NCI-H460 (cell line): ENCODE measurements at regions not wholly inside any gene's neighbourhood (a gene's known extent, or its start where the extent isn't known, plus 50 kb on each side); places are given as distances from the start of the nearest gene placed in this dataset.

Source experiments
- DNase-seq: peaks from one replicate; pipeline ENCODE4 v3.0.0-alpha.2; 2016; ENCODE audit warnings: low read depth; ENCODE audit errors: extremely low read depth

DNA sequence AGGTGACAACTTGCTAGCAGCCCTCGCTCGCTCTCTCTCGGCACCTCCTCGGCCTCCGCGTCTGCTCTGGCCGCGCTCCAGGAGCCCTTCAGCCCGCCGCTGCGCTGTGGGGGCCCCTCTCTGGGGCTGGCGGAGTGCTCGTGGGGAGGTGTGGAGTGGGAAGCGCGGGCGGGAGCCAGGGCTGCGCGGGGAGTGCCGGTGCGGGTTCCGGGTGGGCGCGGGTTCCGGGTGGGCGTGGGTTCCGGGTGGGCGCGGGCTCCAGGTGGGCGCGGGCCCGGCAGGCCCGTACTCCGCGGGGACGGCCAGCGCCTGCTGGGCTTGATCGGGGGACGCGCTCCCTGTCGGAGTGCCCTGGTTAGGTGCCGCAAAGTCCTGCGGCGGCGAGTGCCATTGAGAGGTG is 384.3 kb downstream of the GPM6A start:
- DNase-seq, result no peak

DNA sequence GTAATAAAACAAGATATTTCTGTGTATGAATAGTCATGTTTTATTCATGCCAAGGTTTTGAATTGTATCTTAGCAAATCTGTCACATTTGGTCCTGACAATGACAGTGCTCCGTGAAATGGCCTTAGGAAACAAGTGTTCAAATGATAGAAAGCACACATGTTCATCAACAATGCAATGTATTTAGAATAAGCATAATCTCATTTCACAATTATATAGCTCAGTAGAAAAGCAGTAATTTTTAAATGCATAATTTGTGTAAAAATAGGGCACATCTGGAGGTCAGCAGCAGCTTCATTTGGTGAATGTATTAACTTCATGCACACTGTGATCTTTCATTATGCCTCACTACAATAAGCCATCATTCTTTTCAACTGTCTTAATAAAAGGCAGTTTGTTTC is 380.4 kb downstream of the GPM6A start:
- no peak for DNase-seq

DNA sequence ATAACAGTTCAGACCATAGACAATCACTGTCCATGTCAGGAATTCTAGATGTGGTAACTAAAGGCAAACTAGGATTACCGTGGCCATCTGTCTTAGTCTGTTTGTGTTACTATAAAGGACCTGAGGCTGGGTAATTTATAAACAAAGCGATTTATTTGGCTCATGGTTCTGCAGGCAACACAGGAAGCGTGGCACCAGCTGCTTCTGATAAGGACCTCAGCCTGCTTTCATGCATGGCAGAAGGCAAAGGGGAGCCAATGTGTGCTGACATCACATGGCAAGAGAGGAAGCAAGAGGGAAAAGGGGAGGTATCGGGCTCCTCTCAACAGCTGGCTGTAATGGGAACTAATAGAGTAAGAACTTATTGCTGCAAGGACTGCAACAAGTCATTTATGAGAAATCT is 376.7 kb downstream of the GPM6A start:
- no peak for DNase-seq

DNA sequence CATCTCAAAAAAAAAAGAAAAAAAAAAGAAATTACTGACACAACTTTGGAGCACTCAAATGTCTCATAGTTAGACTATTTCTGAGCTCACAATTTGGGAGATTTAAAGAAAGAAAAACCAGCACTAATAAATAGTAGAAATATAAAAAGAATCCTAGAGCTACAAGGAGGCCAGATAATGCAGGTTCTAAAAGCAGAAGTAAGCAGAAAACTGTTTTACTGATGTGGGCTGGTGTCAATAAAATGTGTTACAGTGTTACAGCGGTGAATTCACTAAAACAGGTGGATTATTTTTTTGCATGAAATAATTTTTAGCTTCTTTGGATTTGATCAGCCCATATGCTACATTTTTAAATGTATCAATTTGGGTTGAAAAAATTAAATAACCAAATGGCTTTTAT is 375.9 kb downstream of the GPM6A start:
- DNase-seq, result no peak

DNA sequence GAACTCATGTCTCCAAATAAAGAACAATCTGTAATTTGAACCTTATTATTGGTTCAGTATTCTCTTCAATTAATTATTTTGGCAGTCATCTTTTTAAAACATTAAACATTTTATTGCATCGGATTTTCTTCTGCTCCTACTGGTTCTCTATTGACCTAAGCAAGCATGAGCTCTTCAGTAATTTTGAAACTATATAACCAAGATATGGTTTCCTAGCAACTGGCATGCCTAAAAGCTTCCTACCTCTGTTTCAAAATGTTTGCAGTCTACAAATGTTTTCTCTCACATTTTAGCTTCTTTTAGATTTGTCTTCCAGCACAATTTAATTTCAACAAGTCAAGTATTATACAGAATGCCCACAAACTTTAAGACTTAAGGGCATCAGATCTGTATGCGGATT is 371.3 kb downstream of the GPM6A start:
- no peak for DNase-seq

DNA sequence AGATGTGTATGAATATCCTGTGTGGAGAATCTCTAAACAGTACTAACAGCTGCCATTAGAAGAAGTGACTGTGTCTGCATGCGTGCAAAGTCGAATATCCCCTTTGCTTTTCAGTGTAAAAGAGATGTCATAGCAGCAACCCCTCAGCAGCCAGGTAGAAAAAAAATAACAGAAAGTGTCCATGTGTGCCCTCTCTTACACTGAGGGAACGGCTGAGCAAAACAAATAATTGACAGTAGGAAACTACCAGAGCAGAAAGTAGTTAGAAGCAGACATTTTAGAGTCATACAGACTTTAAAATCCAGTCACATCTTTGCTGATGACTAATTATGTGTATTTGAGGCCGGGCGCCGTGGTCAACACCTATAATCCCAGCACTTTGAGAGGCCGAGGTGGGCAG is 370.8 kb downstream of the GPM6A start:
- no peak for DNase-seq

DNA sequence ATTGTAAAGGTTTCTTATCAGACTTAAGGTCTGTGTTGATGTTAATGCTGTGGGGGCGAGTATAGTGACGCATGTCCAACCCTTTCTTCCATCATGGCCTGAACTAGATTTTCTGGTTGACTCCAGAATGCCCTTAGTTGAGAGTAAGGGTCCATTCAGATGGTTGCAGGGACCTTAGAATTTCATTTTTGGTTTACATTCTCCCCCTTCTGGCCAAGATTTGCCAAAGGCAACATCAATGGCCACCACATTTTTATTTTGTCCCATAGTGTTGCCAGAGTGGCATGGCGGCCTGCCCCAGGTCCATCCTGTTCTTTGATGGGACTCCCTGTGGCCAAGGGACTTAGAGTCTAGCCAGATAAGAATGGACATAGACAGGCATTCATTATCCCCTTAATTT is 368.5 kb downstream of the GPM6A start:
- no peak for DNase-seq

DNA sequence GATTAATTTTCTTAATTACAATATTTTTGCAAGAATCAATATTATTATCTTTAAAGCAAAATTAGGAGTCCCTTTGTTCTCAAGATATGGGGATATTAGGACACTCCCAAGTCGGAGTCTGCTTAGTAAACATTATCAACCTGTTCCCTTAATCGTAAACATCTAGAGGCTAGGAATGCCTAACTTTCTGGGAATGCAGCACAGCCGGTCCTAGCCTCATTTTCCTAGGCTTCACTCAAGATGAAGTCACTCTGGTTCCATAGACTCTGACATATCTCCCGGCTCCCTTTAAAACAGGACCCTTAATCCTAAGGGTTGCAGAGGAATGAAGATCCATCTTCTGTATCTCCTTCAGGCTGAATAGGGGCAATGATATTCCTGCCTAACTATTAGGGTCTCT is 367.6 kb downstream of the GPM6A start:
- no peak for DNase-seq

DNA sequence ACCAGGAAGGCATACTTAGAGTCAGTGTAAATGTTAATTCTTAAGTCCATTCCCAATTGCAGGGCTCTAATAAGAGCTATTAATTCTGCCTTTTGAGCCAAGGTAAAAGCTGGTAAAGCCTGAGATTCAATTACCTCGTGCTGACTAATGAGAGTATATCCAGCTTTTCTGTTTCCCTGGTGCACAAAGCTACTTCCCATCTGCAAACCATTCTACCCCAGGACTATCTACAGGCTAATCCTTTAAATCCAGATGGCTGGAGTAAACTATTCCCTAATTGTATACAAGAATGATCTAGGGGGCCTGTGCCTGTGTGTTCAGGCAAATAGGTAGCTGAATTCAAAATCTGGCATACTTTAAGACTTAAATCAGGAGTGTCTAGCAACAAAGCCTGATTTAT is 365.0 kb downstream of the GPM6A start:
- no peak for DNase-seq

DNA sequence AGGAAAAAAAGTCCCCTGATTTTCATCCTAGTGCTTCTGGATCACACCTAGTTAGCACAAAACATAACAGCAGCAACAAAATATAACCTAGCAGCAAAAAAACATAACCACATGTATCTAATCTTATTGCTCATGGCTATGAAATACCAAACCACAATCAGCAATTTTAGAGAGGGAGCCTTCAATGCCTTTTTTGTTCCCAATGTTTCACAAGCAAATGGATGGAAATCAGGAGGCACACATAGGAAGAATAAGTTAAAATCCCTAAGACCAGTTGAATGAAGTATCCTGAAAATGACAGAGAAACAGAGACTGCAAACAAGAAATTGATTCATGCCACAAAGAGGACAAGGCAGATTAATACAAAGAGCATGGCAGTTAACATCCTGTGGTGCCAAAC is 361.6 kb downstream of the GPM6A start:
- DNase-seq, result no peak

DNA sequence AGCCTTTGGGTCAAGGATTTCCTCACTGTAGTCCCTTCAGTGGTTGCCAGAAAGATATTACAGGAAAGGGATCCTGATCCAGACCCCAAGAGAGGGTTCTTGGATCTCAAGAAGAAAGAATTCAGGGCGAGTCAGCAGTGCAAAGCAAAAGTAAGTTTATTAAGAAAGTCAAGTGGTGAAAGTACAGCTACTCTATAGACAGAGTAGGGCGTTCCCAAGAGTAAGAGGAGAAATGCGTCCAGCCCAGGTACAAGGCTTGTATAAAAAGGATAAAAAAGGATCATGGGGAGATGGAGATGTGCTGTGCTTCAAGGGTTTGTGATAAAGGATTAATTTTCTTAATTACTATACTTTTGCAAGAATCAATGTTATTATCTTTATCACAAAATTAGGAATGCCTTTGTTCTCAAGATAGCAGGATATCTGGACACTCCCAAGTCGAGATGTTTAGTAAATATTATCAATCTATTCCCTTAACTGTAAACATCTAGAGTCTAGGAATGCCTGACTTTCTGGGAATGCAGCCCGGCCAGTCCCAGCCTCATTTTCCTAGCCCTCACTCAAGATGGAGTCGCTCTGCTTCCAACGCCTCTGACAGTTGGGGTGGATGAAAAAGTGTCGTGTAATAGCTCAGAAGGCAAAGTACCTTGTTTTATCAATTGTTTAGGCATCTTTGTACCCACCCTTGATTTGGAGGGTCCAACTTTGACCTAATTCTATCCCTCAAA is 360.7 kb downstream of the GPM6A start:
- no peak for DNase-seq

DNA sequence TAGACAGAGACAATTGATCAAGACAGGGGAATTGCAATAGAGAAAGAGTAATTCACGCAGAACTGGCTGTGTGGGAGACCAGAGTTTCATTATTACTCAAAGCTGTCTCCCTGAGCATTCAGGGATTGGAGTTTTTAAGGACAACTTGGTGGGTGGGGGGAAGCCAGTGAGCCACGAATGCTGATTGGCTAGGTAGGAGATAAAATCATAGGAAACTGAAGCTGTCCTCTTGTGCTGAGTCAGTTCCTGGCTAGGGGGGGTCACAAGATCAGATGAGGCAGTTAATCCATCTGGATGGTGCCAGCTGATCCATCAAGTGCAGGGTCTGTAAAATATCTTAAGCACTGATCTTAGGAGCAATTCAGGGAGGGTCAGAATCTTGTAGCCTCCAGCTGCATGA is 358.6 kb downstream of the GPM6A start:
- DNase-seq, result no peak

DNA sequence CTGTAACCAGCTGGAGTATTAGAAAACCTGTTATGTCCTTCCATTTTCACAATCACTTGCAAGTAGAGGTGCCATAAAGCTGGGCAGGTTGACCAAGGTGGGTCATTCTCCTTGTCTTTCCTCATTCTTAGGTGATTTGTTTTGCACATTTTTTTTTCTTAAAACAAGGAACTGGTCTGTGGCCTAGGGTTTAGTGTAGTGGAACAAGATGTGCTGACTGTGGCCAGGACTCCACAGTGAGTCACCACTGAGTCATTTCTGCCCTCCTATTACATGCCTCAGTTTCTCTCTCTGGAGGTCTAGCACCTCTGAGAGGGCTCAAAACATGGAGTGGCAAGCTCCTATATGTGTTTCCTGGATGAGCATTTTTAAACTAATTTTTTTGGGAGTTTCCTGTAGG is 355.9 kb downstream of the GPM6A start:
- no peak for DNase-seq

DNA sequence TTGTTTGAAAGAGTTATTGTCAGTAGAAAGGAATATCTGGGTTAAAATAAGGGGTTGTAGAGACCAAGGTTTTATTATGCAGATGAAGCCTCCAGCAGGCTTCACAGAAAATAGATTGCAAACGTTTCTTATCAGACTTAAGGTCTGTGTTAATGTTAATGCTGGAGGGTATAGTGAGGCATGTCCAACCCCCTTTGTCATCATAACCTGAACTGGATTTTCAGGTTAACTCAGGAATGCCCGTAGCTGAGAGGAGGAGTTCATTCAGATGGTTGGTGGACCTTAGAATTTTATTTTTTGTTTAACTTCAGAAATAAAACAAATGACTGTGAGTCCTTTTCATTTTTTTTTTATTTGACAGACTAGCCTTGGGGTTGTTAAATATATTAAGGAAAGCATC is 354.1 kb downstream of the GPM6A start:
- DNase-seq, result no peak

DNA sequence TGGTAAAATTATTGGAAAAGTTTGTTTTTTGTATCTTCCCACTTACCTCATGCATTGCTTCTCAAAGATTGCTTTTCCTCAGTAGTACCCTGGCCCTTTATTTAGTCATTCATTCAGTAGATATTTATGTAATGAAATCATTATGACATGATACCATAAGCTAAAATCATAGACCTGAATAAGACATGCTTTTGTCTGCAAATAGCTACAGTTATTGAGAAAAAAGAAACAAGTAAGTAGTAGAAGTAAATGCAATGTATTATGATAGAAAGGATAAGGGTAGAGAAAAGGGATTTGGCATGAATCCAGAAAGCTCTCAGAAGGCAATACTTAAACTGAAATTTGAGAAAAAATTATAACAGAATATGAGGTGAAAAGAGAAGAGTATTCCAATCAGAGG is 352.5 kb downstream of the GPM6A start:
- no peak for DNase-seq

DNA sequence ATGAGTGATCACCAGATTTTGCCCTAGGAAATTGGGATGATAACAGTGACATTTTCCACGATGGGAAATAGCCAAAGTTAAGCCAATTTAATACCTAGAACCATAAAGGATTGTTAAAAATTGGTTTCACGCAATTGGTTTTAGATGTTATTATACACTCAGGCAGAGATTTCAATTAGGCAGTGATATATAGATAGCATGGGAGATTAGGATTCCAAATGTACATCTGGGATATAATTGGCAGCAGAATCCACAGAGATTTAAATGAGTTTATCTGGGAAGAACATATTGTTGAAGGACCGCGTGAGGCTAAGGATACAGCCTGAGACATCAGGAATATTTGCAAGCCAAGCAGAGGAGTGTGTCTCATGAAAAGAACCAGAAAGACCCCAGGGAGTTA is 351.6 kb downstream of the GPM6A start:
- no peak for DNase-seq

DNA sequence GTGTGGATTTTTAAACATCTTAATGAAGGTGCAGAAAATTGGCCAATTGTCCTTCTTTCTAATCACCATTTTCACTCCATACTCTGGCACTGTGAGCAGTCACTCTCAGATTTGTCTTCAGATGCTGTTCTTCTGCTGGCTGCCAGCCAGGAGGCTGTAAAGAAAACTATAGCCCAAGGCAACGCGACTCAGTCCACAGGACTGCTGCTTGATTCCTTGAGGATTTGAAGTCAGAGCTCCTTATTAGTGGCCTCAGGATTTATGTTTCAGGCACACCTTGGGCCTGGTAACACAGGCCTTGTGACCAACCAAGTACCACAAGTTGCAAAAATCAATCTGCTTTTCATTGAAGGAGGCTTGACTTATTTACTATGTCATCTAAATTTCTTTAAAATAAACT is 342.6 kb downstream of the GPM6A start:
- peak; percentile 30 for DNase-seq

DNA sequence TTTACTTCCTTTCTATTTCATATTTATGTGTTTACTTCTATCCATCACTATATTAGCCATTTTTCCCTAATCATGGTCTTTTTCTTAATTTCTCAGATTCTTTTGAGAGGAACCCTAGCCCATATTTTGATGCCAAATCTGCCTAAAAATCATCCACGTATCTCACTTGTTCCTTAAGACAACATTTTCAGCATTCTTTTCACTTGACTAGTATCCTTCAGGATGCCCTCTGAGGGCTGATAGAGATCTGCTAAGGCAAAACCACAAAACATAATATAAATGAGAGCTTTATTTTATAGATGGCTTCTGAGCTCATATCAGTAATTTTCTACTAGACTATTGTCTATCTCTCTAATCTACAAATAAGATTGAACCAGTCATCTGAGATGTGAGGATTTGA is 341.9 kb downstream of the GPM6A start:
- DNase-seq, result no peak

DNA sequence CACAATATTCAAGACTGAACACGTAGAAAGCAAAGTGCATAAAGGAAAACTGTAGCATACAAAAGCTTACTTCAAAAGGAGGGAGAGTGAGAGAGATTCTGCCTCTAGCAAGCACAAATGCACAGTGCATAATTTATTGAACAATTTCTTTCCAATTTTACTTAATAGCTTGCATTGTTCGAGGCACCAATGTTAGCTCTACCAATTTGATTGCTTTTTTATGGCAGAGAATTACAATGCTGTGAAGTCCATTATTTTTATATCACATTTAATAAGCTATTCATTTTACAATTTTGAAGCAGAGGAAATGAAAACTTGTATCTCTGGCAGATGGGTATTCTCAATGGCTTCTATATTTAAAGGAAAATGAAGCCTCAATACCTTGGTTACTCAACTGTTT is 331.7 kb downstream of the GPM6A start:
- DNase-seq, result no peak

DNA sequence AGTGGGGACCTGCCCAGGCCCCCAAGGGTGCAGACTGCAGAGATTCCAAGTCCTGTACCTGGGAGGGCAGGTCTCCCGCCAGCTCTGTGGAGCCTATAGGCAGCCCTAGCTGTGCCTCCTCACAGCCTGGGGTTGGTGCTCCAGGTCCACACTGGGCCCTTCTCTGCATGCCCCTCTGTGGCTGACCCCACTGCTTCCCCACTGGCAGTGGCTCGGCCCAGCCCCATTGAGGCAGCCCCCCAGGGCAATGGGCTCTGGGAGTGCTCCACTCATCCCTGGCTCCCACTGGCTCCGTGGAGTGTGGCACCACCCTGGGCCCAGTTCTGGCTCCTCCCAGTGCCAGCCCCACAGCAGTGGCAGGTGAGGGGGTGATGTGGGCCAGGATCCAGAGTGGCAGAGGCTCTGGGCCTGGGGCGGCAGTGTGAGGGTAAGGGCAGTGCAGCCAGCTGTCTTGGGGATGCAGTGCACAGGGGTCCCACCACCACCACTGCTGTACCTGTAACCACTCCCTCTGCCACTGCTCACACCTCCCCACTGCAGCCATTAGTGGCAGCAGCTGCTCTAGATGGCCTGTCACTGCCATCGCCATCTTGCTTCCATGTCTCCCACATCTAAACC is 312.2 kb downstream of the GPM6A start:
- DNase-seq, result no peak

DNA sequence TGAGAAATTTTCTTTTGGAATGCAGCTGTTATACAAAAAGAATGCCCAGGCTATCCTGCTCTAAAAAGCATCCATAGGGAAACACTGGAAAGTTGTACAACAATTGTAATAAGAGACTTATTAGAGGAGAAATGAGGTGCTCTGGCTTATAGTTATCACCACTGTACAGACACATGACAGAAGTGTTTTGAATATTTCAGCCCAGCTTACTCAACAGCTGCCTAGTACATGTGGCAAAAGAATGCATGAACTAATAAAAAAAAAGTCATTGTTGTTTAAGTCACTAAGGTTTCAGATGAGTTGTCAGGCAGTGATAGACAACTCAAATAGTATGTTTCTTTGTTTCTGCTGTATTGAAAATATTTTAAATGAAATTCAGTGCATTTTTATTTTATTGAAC is 307.7 kb downstream of the GPM6A start:
- no peak for DNase-seq

DNA sequence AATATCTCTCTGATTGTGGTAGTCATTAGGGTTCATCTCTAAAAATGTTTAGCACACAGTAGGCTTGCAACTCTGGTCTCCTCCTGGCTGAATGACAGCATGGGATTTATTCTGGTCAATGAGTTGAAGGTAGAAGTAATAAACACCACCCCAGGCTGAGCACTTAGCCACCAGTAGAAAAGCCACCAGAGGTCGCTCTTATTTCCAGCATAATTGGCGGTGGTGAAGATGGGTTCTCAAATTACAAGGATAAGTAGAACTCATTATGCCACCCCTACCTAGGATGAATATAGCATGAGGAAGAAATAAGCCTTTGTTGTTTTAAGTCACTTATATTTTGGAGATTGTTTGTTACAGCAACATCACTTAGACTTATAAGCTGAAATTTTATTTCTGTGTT is 302.7 kb downstream of the GPM6A start:
- DNase-seq, result no peak

DNA sequence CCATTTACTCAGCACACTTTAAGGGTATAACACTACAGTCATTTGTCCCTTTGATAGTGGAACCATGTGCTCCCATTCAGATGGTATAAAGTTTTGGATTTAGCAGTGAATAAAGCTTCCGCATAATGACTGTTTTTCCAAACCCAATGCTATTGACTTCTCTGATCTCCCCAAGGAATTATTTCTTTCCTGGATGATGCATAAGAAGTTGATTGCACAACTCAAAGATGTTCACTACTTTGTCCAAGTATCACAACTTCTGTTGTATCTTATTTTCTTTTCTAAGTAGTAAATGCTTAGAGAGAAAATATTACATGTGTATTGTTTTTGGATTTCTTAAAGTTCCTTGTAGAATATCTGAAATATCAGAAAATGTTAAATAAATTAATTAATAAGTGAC is 300.2 kb downstream of the GPM6A start:
- DNase-seq, result no peak
